ENCODE measurements at regions not wholly inside any gene's neighbourhood (a gene's known extent, or its start where the extent isn't known, plus 50 kb on each side); places are given as distances from the start of the nearest gene placed in this dataset.

DNA sequence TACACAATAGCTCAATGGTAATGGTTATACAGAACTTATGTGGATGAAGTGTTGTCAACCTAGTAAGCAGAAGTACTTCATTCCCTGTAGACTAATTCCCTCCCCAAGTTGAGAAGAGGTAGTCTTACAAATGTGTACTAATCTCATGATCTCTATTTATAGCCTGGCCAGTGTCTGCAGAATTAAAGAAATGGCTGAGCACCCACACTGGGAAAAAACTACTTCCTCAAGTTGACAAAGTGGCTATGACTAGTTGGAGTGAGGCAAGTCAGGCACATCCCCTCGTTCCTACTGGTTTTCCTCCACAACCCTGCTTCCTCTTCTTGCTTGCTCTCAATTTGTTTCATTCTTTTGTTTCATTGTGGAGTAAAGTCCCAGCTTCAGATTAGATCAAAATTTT lies 566.7 kb upstream of the ZNF717 start:
- FAIRE-seq = no peak

DNA sequence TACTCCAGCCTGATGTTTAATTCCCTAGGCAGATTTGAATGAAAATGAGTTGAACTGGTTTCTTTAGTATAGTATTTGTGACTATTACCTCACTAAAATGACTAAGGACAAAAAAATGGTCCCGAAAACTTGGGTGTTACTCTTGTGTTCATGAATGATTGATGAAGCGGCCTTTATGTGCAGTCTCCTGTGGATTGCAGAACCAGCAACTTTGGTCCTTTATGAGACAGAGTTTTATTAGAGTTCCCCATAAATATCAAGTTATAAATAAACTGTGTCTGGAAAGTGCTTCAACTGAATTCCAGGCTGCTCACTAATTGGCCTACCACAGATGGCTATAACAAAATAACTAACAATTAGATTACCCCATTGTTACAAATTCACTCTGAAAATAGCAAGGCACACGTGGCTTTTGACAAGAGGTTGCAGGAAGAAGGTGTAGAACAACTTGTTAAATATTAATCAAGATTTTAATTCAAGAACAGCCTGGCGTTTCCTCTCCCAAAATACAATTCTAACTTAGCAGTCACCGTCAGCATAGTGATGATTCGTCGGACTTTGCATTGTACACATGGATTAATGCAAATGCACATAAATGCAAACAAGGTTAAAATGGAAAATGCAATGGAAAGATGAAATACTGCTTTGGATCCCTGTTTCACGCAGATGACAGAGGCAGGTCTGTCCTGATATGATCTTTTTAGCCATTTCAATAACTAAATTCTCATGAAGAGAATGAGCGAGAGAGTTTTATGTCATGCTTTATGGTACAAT lies 567.3 kb upstream of the ZNF717 start:
- peak; percentile 21 for FAIRE-seq

DNA sequence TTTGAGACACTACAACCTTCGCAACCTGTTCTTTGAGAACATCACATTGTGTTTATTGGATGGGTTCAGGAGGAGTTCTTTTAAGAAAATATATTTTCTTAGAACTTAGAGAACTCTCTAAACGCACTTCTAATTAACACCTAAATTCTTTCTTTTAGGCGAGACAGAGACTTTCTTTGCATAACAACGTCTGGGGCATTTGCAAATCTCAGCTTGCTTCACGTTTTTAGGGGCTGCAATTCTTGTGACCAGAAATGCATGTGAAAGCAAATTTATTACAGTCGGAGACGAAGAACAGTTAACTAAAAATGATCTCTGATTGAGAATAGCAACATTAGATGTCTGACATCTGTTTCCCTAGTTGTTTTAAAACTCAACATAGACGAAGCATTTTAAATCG lies 568.3 kb upstream of the ZNF717 start:
- FAIRE-seq = no peak

DNA sequence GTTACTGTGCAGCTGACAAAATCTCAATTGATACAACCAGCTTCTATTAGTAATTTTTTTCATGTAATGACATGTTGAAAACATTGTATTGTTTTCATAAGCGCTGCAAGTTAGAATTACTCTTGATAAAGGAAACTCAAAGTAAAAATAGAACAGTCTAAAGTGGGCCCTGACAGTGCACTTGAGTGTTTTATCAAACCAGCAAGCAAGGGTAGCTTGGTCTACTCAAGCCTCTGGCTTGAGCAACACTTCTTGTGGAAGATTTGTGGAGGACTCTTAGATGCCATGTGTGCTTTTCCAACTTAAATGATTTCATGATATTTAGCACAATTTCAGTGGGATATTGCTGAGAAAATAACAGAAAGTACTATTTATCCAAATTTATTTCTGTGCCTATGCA lies 575.7 kb upstream of the ZNF717 start:
- no peak for FAIRE-seq

DNA sequence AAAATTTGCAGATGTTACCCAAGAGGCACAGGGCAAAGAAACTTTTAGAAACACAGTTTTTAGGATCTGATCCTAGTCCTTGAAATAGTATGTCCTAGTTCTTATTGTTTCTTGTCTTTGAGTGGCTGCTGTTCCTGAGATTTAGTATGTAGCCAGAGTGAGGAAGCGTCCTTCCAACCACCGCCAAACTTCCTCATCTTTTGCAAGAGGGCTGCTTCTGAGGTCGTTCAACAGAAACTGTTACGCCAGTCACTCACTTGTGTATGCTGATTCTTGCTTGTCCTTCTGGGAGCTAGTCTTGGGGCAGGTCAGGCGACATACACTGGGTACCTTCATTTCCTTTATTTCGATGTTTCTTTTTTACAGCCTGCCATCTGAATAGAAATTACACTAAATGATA lies 577.3 kb upstream of the ZNF717 start:
- no peak for FAIRE-seq

DNA sequence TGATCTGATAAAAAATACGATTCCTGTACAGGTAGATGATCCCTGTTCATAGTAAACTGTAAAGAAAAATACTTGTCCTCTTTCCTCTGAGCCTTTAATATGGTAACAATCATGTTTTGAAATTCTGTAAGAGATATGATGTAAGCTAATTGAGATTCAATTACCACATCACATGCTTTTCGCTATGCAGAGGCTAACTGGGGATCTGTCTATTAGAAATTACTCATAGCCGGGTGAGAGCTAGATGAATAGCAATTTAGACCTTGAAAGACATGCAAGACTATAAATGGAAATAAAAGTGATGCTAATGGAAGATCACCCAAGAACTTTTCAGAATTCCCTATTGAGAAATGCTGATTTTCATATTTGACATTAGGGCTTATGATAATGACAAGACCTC lies 579.9 kb upstream of the ZNF717 start:
- FAIRE-seq = no peak

DNA sequence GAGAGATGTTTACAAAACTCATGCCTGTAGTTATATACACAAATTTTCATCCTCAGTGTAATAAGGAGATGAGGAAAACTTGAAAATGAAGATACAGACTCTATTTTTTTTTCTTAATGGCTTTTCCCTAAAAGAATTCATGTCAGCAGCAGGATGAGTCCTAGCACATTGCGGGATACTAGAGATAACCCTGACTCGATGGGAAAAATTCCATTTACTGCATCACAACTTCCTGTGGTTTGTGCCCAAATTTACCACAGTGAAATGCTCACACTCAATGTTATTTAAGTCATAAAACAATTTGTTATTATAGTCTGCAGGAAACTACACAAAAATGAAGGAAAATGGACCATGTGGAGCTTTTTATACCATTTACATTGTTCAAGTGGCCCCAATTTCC lies 581.9 kb upstream of the ZNF717 start:
- no peak for FAIRE-seq

DNA sequence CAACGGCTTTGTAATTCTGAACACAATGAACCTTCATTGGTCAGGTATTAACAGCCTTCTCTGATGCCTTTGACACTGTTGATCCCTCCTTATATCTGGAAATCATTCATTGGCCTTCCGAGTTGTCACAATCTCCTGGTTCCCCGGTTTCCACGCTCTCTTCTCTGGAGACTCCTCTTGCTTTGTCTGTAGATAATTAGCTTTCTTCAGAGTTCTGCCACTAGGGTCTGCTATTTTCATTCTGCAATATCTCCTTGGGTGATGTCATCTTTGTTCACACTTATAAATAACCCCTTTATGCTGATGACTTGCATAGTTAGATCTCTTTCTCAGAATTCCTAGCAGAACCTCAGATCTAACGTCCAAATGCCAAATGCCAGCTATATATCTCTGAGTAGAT lies 583.8 kb upstream of the ZNF717 start:
- no peak for FAIRE-seq

DNA sequence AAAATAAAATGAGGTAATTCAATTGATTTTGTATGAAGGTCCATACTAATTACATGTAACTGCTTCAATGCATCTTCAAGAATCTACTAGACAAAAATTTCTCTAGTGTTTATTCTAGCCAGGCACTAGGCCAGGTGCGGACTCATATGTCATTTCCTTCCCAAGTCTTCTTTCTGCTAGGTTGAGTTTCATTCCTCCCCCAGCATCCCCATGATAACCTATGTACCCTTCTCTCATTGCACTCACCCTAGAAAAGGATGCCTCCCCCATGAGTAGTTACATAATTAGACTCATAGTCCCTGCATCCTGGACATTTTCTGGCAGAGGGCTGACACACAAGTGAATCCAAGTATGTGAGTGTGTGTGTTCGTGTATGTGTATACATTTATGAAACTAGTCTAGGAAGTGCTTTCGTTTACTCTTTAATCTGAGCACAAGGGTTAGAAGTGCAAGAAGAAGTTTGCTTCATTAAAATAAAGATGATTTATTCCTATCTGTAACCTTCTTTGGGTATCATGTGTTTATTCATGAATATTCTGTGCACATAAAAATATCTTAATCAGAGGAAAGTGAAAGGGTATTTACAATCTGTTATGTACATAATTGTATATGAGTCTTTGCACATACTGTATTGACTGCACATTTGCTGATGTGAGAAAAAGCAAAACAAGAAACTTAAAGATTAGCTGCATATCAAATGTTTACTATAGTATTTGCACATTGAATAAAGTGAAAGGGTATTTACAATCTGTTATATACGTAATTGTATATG lies 585.6 kb upstream of the ZNF717 start:
- FAIRE-seq = no peak

DNA sequence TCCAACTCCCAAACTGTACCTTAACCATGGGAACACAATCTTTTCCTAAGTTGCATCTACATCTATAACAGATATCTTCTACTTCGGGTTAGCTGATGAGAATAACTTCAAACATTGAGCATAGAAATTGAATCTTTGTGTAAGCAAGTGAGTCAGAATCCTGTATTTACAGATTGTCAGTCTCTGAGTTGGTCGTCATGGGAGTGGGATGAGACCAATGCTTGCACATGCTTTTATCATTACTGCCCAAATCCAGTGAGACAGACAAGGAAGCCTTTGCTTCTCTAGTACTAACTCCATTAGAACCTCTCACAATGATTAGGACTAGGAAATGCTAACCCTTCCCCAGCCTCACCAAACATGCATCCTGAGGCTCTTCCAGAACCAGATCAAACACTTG lies 587.1 kb upstream of the ZNF717 start:
- FAIRE-seq = no peak

DNA sequence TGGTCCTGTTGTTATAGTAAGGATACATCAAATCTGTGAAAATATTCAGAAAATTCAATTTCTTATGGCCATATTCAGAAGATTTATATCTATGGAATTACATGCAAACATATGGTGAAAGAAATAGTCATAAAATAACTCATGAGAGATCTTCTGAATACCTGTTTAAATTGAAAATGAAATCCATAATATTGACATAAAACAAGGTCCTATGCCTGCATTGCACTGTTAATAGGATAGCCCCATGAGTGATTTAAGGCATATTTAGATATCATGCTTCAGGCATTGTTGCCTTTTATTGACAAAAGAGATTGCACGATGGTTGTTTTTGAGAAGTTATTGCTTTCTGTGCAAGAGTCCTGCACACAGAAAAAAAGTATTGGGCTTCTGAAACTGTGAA lies 591.7 kb upstream of the ZNF717 start:
- FAIRE-seq = no peak

DNA sequence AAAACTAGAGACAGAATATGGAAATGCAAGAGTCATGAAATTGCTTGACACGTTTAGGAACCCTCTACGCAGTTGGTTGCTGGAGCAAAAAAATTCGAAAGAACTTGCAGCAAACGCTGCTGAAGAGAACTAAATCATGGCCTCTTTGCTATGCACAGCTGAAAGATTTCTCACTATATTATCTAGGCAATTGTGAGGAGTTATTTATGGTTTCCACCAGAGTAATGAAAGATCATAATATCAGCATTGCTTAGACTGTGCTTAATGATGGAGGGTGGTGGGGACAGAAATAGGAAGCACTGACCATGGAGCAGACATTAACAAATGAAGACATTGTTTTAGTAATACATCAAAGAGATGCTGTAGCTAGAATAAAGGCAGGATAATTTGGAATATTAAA lies 593.4 kb upstream of the ZNF717 start:
- FAIRE-seq = no peak

DNA sequence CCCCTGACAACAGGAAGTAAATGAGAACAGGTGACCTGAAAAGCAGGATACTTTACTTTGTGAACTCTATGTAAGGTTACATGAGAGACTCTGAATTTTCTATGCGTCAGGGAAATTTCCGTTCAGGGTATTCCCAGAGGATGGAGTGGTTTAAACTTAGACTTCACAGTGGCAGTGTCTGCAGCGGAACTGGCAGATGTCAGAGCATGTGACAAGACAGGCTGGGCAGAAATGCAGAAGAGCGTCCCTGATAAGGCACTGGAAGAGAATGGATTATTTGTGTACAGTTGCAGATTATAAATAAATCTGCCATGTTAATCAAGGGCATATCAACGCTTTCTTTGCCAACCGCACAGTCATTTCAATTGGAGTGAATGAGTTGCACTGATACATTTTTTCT lies 598.4 kb upstream of the ZNF717 start:
- no peak for FAIRE-seq

DNA sequence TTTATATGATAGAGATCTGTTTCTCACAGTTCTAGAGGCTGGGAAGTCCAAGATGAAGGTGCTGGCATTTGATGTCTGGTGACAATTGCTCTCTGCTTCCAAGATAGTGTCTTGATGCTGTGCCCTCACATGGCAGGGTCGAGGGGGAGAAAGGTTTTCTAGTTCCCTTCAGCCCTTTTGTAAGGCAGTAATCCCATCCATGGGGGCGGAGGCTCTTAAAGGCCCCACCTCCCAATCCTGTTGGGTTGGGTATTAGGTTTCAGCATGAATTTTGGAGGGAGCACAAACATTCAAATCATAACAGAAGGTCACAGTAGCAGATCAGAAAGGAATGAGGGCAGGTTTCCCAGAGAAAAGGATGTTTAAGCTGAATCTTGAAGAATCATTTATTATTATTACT lies 601.7 kb upstream of the ZNF717 start:
- no peak for FAIRE-seq

DNA sequence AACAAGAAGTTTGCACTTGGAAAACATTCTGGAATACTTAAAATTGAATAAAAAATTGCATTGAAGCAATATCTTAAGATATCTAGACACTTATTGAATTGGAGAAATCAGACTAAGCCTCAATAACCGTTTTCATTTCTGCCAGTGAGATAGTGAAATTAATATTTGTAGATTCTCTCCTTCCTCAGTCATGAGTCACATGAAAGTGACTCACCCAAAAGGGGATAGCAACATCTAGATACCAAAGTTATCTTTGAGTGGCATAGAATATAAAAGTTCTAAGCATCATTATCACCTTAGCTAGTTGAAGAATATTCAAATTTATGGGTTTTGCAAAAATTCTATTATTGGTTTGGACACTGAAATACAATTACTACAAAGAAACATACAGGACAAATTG lies 614.8 kb upstream of the ZNF717 start:
- no peak for FAIRE-seq

DNA sequence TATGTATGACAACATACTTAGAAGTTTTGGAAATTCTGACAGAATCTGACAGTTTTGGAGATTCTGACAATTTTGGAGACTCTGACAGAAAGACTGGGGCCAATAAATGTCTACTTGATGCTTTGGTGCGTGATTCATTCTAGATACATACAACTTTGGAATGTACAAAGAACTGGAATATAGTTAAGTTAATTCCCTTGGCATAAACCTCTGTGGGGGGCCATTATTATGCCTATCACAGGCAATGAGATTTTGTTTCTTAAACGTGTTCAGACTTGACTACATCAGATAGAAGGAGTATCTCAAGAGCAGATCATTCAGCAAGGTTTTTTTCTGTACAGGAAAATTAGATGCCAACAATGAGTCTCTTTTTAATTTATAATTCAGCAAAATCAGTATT lies 617.6 kb upstream of the ZNF717 start:
- FAIRE-seq = no peak

DNA sequence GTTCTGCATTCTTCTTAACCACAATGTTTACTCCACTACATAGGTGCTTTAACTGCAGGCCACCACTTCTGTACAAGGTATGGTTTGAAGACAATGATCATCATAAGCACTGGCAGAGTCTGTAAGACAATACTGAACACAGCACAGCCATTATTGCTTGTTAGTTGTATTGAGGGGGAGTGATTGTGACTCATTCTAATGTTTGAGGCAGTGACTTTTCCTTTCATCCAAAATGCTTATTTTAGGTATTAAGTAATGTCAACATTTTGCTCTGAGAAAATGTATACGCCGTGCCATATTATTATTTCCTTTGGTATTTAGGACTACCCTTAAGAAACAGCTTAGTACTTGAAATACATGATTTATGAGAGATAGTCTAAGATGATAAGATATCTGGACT lies 618.2 kb upstream of the ZNF717 start:
- no peak for FAIRE-seq

DNA sequence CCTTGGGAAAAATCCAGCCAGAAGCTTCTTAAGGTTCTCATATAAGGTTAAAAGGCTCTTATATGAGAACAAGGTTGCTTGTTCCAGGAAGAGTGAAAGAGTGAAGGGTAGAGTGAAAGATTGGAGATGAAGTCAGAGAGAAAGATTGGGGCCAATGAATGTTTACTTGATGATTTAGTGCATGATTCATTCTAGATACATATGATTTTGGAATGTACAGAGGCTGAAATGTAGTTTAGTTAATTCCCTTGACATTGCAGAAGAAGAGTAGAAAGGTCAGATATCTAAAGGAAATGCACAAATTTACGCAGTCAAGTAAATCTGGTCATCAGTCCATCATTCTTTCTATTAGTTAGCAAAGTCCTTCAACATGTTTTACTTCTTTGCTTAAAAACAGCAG lies 619.8 kb upstream of the ZNF717 start:
- FAIRE-seq = no peak

DNA sequence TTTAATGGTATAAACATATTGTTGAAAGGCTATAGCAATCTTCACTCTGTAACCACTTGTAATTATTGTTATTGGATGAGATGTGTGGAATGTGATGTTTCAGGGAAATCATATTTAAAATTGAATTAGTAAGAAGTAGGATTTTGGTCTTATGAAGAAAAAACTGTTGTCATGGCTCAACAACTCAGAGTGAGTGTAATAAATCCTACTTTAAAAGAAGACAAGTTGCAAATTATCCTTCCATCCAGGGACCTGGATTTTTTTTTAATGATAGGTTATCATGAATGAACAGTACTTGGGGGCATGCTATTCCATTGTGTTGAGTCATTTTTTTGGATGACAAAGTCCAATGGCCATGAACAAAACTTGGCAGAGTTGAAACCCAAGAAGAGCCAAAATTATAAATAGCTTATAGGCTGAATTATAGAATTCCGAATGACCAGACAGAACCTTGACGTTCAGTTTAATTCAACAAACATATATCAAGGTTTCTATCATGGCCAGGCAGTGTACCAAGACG lies 625.5 kb upstream of the ZNF717 start:
- FAIRE-seq = no peak

DNA sequence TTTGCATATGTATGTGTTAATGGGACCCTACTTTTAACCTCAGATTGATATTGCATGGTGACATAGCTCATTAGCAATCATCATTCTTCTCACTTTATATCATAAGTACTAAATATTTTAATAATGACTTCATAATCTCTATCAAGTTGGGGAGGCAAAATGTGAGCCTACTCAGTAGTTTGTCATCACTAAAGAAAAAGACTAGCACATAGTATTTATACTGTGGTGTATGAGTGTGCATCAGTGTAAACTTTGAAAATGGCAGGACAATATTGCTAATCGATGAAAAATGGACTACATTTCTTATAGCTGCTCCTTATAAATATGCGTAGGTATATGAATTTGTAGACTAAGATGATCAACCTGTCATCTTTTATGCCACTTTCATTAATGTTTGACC lies 624.5 kb upstream of the ROBO2 start:
- FAIRE-seq = no peak

DNA sequence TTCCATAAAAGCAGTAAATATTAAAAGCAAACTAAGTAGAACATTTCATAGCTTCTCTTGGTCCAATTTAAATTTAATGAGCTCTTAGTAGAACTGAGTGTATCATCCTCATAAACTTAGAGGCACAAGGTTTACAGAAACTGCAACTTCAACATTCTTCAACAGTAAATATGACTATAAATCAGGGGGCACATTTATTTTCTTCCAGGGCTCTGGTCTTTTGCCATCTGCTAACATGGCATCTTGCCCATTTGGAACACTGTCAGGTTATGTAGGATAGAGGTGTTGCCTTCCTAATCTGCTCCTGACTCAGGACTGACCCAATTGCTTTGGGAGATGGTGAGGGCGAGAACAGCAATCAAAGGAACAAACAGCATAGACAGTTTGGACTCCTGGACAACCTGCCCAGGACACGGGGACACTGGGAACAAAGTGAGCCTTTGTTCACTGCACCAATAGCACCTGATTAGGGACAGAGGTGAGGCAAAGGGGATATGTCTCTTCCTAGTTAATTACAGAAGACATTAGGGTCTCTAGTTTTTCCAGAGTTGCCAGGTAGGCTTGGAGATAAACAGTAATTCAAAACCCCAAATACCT lies 610.2 kb upstream of the ROBO2 start:
- no peak for FAIRE-seq

DNA sequence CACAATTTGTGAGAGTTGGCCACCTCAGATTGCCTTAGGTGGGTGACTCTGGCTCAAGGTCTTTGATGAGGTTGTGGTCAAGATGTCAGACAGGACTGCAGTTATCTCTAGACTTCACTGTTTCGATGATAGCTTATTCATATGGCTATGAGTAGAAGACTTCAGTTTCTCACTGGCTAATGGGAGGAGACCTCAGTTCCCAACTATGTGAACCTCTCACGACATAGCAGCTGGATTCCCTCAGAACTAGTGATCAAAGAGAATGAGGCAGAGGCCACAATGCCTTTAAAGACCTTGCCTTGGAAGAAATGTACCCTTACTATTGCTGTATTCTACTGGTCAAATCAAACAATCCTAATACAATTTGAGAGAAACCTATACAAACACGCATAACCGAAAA lies 607.5 kb upstream of the ROBO2 start:
- no peak for FAIRE-seq

DNA sequence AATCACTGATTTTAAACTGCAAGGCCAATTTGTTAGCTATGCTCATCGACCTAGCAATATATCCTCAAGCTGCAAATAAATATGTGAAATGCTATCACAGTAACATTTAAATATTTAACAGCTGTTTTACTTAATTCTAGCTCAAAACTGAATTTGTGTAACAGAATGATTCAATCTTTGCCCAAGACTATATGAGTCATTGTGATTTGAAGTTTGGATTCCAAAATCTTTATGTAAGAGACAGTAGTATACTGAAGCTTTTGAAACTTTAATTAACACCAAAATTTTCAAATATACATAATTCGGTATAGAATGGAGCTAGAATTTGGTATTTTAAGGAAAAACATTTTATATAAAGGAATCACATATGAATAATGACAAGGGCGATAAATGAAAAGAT lies 603.0 kb upstream of the ROBO2 start:
- no peak for FAIRE-seq

DNA sequence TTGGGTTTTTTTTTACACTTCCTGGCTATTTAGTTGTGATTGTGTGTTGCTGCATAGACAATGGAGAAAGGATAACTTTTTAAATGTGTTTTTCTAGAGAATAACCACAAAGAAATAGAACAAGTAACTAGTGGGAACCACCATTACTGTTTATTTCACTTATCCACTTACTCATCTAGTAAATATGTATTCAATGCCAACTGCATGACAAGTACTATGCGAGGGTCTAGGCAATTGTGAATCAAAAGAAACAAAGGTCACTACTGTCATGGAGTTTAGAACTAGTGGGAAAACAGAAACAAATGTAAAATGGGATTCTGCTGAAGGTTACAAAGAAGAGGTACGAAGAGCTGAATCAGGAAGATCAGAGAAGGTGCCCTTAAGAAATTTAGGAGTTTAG lies 600.9 kb upstream of the ROBO2 start:
- no peak for FAIRE-seq

Measured in endometrium (tissue), 2 donors.